ENCODE measurements at regions not wholly inside any gene's neighbourhood (a gene's known extent, or its start where the extent isn't known, plus 50 kb on each side); places are given as distances from the start of the nearest gene placed in this dataset.
A peak's percentile ranks its signal among the peaks of the same experiment; 100 is the strongest.

DNA sequence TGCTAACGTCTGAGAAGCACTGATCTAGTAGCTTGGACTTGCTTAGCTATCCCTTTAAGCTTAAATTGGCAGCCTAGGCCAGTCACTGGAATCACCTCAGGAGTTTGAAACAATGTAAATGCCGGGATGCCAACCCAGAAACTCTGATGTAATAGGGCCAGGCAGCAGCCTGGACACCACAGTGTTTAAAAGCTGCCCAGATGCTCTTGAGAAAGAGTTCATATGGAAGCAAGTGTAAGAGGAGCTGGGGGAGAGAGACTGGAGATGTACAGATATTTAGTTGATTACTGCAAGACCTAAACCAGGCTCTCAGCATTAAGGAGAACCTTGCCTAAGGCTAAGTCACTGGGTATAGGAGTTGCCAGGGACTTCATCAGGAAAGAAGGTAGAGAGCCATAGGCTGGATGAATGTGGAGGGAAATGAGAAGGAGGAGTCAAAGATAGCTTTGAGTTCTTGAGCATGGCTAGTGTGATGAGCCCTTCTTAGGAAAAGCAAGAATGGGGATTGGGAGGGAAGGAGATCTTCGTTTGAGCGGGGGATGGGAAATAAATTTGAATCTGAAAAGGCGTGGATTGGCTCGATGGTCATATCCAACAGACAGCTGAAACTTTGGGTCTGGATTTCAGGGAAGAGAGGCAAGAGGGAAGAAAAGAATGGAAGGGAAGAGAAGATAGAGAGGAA lies 392.9 kb upstream of the WWC1 start:
- no peak for DNase-seq (ENCODE audit: low read depth)

- peak; percentile 51 for DNase-seq (ENCODE audit: low read depth)
These were observed 391.9 kb upstream of the WWC1 start for GRCh38 chr5:167899490-167900070.

- no peak for DNase-seq (ENCODE audit: low read depth)
These were observed 391.0 kb upstream of the WWC1 start for GRCh38 chr5:167900340-167900935.

- DNase-seq (ENCODE audit: low read depth), result no peak
These were observed 389.1 kb upstream of the WWC1 start for GRCh38 chr5:167902298-167902697.

GRCh38 chr5:167903243-167903642 lies 388.2 kb upstream of the WWC1 start:
- no peak for DNase-seq (ENCODE audit: low read depth)

DNA sequence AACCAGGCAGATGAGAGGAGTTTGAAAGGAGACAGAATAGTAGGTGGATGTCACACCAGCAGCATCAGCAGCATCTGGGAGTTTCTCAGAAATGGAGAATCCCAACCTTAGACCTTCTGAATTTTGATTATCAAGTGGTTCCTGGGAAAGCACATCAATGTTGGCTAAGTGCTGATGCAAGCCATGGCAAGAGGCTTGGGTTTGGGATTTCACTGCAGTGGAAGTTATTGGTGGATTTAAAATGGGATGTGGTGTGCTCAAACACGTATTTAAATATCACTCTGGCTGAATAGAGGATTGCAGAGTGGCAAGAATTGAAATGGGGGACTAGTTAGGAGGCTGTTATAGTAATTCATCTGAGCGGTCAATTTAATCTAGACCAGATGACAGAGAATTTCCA lies 387.8 kb upstream of the WWC1 start:
- DNase-seq (ENCODE audit: low read depth), result no peak

GRCh38 chr5:167905919-167906853 lies 385.3 kb upstream of the WWC1 start:
- no peak for DNase-seq (ENCODE audit: low read depth)

DNA sequence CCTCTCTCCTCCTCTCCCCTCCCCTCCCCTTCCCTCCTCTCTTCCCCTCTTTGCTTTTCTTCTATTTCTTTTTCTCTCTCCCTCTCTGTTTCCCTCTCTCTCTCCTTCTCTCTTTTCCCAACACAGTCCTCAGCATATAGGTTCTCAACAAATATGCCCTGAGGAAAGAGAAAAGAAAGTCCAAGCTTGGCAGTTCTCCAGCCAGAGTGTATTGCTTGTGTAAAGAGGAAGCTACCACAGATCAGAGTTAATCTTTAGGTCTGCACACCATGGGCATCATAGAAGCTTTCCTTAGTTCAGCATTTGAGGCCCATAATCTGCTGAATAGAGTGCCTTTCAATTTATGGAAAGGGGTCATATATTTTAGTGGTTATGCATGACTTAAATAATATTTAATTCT lies 382.8 kb upstream of the WWC1 start:
- DNase-seq (ENCODE audit: low read depth), result no peak

- DNase-seq (ENCODE audit: low read depth), result no peak
These were observed 378.3 kb upstream of the WWC1 start for GRCh38 chr5:167912941-167913665.

DNA sequence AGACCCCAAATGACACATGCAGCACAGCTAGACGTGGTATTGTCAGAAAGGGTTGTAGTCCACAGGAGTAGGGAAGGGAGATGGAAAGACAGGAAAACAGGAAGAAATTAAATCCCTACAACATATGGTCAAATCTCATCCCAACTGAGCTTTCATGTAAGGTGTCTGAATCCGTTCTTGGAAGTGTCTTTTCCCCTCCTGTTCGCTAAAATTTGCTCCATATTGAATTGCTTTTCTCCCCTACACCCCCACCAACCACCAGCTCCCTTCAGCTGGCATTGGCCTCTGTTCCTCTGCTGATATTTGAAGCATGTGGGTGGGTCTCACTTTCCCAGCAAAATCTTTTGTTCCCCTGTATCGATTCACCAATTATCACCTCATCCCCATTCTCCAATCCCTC lies 376.2 kb upstream of the WWC1 start:
- DNase-seq (ENCODE audit: low read depth), result no peak

DNA sequence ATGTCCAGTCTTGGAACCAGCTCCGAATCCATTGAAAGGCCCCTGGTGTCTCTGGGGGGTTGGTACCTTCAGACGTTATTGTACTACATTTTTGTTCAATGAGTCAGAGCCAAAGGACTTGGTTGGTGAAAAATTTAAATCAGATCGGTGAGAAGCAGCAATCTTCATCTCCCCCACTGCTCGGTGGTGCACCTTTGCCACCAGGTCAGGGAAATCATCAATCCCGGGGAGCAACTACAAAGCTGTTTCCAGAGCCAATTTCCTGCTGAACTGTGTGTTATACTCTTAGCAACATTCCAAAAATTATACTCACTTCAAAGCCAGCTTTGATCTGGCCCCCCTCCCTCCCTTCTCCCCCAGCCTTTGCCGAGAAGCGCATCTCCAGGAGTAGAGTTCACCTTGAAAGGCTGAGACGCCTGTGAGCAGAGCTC lies 375.2 kb upstream of the WWC1 start:
- DNase-seq (ENCODE audit: low read depth), result no peak

GRCh38 chr5:167916706-167917105 lies 374.7 kb upstream of the WWC1 start:
- no peak for DNase-seq (ENCODE audit: low read depth)

- no peak for DNase-seq (ENCODE audit: low read depth)
These were observed 373.1 kb upstream of the WWC1 start for GRCh38 chr5:167918184-167918812.

DNA sequence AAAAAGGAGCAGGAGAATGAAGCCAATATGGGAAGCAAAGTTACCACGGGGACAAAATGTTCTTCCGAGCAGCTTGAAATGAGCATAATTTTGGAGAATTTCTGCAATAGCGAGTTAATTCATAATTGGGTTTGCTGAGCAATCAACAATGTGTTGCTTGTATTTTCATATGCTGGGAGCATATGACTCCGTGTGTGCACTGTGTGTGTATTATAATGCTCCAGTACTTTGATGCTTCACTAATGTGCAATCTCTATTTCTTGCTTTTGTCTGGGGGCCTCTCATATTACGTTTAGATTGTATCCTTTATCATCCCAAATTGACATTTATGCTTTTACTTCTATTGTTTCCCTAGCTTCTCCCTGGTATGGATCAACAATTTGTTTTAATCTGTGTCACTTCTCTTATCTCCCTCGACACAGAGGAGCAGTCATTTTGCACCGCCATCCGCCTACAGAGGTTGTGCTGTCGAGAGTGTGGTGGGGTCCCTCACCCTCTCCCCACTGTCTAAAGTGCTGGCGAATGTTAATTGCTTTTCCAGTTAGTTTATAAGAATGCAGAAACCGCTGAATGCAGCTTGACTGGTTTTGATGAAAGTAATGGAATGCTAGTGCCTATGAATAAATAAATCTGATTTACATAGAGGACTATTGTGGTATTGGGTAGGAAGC lies 372.5 kb upstream of the WWC1 start:
- no peak for DNase-seq (ENCODE audit: low read depth)

DNA sequence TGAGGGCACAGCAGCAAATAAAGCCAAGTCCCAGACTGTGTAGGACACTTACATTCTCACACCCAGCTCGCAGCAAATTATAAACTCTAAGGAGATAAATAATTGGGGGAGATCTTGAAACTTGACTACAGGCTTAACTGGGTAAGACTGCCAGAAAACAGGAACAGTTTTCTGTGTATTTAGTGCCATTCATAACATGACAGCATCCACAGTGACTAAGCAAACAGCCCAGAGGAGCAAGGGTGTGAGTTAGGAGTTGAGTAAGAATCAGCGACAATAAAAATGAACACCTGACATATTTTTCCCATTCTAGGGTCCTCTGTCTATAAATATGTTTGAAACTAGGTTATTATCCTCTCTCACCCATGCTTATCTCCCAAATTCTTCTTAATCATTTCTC lies 370.9 kb upstream of the WWC1 start:
- no peak for DNase-seq (ENCODE audit: low read depth)

DNA sequence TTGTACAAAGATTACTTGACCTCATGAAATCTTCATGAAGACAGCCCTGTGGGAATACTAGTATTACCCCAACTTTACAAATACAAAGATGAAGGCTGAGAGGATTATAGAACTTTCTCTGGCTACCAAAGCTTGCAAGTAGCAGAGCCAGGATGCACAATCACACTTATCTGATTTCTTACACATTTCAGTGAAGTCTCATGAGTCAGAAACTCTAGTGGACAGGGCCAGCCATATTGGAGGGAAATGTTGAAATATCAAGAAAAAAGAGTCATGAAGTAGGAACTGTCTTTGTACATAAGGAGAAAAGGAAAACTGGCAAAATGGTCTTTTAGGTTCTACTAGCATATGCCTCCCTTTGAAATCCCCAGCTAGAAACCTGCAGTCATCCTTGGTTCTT lies 369.6 kb upstream of the WWC1 start:
- no peak for DNase-seq (ENCODE audit: low read depth)

DNA sequence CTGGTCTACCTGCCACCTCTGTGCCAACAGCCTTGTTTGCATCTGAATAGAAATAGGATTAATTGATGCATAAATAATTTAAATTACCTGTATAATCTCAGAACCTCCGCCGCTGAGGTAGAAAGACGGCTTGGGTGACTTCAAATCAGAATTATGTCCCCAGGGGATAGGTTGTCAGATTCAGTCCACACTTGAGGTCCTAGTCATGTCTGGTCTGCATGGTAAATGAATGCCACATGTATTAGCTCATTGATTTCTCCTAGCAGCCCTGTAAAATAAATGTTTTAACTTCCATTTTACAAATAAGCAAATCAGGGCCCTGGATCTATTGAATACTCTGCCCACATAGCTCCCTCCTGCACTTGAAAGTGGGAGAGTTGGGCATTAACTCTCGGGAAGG lies 368.0 kb upstream of the WWC1 start:
- DNase-seq (ENCODE audit: low read depth), result no peak

GRCh38 chr5:167929841-167930240 lies 361.6 kb upstream of the WWC1 start:
- DNase-seq (ENCODE audit: low read depth), result no peak

DNA sequence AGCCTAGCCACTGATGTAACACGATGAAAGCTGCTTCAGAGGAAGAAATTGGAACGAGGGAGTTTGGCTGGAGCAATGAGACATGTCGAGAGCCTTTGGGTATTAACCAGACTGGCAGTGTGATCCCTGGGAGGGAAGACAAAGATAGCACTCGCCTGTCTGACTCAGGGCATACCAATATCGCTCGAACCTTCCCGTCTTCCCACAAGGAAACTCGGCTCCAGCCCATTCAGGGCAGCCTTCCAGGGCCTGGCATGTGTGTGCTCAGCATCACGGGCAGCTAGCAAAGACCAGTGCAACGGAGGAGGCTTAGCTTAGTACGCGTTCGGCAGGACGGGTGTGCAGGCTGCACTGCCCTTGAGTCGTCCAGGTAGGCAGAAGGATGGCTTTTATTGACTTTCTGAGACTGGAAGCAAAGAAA lies 356.9 kb upstream of the WWC1 start:
- peak; percentile 24 for DNase-seq (ENCODE audit: low read depth)

DNA sequence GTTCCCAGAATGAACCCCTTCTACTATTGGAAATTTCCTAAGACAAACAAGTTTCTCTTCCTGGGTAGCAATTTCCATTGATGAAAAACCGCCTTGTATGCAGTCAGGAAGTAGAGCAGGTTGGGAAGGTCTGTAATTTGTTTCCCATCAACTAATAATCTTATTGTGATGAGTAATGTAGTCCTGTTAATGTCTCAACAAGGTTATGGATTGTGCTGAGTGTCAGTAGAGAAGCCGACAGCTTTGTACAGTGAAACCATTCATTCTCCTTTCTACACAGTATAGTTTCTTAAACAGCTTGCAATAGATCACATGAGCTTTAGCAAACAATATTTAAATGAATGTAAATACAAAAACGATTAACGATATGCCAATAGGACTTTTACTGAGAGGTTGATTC lies 355.4 kb upstream of the WWC1 start:
- no peak for DNase-seq (ENCODE audit: low read depth)

Data from LHCN-M2 (cell line).